HG02884 (cell line): ENCODE measurements at regions not wholly inside any gene's neighbourhood (a gene's known extent, or its start where the extent isn't known, plus 50 kb on each side); places are given as distances from the start of the nearest gene placed in this dataset.

Experiments
- ATAC-seq: cut with Tn5 transposase; IDR thresholded peaks from one replicate; pipeline ENCODE4 v1.9.1; 2021; ENCODE audit warnings: mild to moderate bottlenecking, moderate library complexity; ENCODE audit not compliant: unreplicated experiment

DNA sequence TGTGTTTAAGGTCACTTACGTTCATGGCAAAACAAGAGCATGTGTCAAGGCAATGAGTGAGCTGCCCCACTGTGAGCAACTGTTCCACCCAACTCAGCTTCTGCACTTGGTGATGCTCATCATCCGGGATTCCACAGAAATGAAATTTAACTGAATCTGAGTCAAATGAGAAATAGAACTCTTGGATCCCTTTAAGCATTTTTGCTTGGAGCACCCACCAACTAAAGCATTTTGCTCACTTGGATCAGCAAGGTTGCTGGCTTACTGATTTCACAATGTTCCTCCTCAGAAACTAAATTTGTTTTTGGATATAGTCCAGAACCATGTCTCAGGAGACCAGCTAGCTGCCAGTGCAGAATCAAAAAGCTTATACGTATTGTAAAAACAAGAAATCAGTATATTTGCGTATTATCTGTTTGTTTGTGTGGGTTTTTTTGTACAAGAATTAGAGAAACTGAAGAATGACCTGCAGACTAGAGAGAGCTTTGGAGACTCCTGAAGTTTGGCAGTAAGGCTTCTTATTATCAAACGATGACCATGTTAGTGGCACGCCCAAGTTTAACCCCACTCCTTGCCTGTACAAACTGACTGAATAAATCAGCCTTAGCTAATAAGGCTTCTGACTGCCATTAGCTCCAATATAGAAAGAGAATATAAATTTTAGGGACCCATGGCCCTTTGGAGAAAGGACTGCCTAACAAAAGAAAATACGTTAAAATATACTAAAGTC, 153.8 kb upstream of the FST start:
- ATAC-seq, result no peak

DNA sequence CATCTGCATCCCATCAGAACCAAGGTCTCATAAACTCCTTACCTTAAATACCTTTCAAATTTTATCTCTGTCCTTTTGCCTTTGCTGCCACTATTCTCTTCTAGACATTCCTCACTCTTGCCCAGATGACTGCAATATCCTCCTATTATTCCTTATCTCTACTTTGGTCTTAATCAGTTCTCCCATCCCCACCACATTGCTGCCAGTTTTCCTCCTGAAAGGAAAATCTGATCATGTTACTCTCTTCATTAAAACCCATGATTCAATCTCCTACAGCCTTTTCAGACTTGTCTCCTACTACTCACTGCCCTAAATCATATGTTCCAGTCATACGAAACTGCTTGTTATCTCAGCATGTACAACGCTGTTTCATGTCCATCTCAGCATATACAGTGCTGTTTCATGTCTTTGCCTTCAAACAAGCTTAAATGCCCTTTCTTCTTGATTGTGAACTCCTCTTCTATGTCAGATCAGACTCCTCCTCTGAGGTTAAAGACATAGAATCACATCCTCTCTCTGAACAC, 152.6 kb upstream of the FST start:
- ATAC-seq, result no peak

DNA sequence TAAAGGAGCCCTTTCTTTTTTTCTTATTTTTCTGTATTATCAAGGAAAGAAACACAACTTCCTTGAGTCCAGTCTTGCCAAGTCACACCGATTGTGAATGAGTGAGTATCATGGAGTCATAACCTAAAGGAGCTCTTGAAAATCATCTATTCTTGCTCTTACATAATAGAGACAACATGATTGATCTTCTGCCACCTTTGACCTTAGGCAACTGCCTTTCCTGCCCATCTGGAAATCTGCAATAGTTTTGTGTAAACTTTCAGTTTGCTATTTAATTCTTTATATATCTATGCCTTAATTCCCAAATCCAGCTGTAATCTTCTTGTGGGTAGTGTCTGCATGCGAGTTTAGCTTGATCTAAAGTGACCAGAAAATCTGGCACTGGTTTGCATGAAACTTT, 149.9 kb upstream of the FST start:
- no peak for ATAC-seq

DNA sequence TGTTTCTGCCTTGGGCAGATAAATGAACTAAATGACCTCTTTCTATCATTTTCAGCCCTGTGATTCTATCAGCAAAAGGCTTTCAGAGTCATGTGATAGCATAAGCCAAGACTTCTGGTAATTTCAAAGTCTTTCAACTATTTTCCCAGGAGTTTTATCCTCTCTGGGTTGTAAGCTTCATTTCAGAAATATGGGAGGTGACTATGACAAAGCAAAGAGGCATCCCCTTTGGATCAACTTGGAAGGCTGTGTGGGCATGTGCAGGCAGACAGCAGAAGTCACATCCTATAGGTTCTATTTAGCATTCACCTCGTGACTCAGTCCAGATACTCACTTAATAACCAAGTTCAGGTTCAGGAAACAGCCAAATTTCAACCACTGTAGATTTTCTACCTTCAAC, 149.0 kb upstream of the FST start:
- no peak for ATAC-seq

DNA sequence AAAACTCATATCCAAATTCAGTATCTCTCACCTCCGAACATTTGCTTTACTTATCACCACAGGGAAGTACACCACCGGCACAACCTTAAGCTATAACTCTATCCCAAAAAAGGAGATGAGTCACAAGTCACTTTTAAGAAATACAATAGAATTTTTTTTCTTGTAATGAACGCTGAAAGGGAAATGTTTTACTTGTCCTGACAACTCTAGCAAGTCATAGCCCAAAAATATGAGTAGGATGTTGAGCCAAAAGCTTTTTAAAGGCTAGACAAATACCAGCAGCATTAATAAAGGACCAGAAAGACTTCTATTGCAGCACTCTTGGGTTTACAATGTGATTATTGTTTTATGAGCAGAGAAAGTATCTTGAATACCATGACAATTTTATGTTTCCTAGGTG, 147.3 kb upstream of the FST start:
- no peak for ATAC-seq

DNA sequence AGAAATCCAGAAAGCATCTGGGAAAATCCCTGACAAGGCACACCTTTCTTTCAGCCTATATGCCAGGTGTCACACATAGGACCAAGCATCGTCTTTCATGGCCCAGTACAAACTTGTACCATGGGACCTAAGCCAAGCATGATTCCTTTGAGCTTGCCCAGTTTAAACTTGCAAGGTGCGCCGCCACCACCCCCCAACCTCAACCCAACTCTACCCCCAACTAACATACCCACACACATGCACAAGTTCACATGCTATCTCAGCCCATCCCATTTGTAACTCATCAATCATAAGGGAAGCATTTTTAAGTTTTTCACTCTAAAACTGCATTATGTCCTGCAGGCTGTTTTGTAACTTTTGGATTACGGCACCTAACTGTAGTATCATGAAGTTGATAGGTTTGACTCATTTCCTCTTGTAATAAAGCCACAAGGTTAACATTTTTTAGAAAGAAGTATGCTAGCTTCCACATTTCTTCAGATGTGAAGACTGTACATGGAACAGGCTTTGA, 145.9 kb upstream of the FST start:
- ATAC-seq, result no peak

DNA sequence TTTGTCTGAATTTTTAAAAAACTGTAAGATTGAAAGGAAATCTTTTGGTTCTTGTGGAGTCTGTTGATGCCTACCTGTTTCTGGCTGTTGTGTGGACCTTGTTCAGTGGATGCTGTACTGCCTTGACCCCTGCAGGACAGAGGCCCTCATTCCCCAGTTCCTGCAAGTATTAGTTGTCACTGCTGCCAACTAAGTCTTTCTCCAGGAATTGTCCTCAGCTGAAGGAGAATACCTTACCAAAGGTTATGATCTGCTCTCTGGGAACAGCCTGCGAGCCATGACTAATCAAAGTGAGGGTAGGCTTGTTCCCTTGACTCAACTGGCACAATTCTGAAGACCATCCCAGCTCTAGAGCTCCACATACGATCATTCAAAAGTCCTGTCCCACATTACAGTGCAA, 145.3 kb upstream of the FST start:
- no peak for ATAC-seq

DNA sequence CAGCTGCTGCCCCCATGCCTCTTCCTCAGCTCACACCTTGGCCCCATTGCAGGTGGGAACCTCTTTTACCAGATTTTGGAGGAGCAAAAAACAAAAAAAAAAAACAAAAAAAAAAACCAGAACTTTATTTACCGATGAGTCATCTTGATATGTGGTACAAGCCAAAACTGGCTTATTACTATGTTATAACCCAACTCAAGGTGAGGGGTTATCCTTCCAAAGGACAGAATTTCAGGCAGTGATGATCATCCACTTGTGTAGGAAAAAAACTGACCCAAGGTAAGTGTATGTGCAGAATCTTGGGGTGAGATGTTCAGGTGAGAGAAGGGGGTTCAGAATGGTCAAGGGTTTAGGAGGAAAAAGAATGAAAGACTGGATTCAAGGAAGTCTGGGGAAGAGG, 142.6 kb upstream of the FST start:
- no peak for ATAC-seq

DNA sequence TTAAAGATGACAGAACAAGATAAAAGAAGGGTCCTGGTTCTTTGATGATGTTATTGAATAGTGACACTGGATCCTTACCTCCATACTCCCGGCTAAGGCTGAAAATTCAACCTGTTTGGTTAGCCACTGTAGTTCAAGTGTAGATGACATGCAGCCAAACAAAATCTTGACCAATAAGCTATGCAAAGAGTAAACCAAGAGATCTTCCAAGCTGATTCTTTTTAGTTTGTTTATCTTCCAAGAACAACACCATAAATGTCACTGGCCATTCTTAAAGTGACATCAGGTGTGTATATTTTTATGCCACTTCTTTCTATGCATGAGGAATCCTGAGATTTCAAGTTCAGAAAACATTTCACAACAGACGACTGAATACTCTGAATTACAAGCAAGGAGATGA, 141.5 kb upstream of the FST start:
- no peak for ATAC-seq

DNA sequence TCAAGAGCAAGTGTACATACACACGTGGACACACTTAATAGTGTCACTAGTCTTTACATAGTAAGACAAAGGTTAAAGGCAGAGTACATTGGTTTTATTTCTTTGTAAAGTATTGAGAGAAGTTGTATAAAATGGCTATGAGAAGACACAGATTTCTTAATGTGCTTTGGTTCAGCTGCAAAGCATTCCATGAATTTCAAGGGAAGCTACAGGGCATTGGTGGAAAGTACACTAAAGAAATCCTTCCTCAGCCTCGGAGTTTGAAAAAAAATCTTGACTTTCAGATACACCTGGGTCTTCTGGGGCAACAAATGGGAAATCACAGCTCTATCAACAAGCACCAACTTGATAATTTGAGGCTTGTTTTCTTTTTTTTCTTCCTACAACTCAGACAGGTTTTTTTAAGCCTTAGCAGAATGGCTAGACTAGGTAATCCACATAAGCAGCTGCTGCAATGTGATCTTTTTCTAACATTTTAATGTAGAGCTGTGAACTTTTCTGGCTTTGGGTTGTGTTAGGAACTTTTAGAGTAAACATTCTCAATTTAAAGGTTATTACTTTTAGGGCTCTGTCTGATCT, 140.4 kb upstream of the FST start:
- ATAC-seq, result no peak

DNA sequence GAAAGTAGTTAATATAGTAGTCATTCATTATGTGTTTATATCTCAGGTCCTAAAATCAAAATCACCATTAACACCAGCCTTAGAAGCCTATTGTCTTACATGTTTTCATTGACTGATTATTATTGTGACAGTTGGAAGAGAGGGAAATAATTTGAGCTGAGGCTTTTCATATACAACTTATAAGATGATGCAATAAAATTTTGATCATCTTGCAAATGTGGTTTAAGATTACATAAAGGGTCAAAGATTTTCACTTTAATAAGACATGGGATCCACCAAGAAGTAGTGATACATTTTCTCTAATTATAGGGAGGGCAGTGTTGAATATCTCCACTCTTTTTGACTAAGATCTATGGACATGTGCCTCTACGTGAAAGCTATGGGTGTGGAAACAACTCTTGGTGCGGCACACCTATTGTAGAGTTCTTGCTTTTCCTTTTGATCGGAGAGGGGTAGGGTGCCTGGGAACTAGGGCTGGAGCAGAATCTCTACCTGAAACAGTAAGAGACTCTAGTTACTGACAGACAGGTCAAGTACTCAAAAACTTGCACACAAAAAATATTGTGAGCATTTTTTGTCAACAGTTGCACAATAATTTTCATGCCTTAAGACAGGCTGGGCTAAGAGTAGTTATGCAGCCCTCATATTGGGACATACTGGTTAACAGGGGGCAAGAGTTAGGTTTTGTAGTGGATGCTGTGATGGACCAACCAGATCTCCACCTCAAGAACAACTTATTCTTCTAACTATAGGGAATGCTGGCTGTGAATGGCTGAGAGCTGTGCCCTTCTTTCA, 139.3 kb upstream of the FST start:
- ATAC-seq, result no peak

DNA sequence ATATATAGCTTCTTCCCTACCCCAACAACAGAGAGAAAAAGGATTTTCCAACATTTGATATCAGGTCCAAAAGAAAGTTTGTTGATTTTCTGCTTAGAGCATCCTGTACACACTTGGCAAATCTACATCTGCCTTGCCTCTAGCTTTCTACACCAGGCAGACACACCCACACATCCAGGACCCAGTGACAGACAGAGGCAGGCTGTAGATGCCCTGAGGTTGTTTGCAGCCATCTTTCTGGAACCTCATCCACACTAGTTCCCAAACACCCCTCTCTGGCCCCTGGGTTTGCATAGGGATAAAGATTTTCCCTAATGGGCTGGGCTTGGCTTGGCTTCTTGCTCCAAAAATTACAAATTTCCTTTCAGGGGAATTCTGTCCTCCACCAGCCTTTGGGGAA, 138.2 kb upstream of the FST start:
- ATAC-seq, result no peak

DNA sequence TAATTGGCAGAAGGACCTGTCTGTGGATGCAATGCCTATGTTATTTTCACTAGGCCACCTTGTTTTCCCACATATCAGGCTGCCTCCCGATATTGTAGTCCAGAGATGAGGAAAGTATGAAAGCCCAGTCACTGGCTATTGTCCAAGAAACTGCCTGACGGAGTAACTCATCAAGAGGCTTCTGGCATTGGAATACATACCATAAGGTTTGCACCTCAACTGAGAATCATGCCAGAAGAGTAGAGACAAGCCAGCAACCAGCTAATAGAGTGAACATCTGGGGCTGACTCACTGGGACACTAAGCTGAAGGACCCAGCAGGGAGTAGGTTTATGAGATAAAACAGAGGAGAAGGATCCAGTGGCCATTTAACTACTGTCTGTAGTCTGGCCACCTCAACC, 137.2 kb upstream of the FST start:
- ATAC-seq, result no peak

DNA sequence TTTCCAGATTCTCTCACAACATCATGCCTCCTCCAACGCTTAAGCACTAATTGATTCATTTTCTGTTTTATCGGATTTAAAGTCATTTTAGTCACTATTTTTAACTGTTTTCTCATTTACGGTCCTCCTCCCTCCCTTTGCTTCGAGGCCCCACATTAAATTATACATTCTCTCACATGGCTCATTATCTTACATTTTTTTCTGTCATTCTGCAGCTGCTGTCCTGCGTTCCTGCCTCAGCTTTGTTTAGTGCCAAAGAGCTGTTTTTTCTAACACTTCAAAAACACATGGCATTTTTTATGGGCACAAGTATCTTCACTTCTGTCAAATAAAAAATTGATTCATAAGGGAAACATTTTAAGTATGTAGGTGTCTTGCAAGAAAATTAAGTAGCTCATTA, 130.1 kb upstream of the FST start:
- ATAC-seq, result no peak

DNA sequence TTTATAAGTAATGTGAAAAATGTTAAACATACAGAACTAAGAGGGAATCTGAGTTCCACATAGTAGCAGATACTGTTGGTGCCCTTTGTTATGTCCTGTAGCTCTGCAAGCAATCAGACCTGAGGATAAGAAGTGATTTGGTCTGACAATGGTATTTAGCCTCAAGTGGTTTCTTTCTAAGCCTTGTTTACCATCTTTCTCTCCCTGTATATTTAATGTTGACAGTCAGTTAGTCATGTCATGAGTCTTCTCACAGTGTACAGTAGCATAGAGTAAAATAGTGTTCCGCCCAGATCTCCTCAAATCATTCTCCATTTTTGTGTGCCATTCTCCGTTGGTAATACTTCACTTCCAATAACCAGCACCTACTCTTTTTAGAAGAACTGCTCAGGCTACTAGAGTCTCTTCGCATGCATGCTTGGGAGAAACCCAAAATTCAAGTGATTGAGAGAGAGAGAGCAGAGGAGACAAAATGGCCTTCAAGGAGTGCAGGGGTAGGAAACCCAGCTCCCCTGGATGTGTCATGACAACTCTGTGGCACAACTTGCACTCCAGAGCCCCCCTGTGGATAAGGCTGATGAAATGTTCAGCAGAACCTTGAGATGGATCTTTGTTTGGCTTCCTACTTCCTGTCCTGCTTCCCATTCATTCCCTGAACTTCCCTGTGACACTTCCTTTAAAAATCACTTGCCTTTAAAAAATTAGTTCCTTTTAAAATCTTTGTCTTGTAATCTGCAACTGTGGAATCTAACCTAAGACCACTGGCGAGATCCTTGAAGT, 129.2 kb upstream of the FST start:
- ATAC-seq, result no peak

DNA sequence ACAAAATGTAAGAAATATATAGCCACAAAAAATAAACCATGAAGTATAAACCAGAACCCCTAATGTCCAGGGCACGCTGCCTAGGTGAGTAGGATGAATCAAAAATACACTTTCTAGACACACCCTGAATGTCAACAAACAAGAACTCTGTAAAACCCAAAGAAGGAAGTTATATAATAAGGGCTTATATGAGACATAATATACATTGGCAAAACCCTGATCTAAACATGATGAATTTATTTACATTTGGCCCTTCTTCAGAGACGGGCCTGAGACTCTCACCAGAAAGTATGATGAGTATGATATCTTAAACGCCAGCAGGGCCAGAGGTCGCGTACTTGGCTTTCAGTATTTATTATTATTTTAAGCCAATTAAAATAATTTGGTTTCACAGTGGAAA, 125.1 kb upstream of the FST start:
- no peak for ATAC-seq

DNA sequence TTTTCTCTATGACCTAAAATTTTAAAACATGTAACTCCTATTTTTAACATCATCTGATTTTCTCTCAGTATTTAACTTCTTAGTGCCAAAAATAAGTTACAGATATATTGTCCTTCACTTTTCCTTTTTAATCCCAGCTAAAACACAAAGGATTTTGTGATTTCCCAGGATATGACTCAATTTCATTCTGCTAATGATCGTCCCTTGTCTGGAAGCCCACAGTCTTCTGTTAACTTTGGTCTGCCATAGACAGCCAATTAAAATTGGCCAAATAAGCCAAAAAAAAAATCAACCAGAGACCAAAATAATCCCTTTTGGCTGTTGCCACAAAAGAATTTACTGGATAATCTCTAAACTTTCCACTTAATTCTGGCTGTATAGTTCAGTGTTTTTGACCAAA, 124.5 kb upstream of the FST start:
- no peak for ATAC-seq

DNA sequence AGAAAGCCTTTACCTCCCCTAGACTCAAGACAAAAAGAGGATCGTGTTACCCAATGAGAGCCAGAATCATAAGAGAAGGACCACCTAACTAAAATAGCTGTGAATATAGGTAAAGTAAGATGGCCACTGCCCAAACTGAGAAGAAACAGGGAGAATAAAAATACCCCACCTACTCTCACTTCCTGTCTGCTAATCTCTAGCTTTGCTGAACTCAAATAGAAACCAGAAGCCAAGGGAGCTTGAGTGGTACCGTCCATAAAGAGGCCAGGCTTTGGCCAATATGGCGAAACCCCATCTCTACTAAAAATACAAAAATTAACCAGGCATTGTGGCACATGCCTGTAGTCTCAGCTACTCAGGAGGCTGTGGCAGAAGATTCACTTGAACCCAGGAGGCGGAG, 123.0 kb upstream of the FST start:
- ATAC-seq, result peak; percentile 96

DNA sequence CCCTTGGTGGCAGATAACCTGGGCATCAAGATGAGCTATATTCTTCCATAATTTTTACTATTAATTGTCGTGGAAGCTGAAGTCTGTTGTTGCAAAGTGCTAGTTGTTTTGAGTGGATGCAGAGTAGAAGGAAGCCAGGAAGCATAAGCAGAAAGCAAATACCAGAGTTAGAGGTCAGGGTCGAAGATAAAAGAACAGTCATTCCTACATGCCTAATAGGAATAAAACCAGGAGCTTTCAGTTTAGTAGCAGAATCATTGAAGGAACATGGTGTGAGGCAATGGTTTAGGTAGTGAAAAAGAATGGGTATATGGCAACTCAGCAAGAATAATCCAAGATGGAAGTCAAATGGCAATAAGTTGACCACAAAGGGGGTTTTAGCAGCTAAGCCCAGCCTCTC, 121.6 kb upstream of the FST start:
- no peak for ATAC-seq

DNA sequence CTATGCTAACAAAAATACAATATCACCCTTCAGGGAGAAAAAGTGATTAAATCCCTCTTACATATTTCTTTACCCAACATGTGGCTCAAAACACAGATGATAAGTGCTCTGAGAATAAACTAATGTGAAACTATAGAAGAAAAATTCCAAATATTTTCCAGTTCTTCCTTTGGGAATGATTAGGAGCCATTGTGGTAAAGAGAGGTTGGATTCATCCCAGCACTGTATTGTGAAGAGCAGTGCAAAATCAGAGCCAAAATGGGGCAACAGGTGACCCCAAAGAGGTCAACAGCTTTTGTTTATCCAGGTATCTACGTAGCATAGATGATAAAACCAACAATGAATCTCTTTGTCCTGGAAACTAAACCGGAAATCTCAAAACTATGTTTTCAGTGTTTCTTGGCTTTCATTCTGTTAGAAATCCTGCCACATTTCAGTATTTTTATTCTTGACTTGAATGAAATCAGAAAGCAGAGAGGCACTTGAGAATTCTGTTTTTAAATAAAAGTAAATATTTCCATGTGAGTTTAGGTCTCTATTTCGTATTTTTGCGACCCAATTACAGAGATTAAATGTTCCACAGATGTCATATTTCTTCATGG, 120.4 kb upstream of the FST start:
- ATAC-seq, result no peak

DNA sequence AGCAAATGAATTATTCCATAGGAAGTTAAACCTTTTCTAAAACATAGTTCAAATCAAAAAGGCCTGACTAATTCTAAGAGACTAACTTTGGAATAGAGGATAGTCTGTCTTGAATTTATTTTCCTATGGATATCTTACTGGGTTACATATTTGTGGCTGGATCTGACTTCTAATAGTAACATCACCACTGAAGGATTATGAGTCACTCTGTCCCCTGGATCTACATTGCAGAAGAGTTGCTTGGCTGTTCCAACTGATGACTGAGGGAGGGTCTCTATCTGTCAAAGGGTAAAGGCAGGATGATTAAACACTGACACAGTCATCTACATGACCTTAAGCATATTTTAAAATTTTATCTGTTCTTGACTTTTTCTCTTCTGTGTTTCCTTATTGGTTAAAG, 119.6 kb upstream of the FST start:
- ATAC-seq, result no peak
